ENCODE measurements at regions not wholly inside any gene's neighbourhood (a gene's known extent, or its start where the extent isn't known, plus 50 kb on each side); places are given as distances from the start of the nearest gene placed in this dataset.

GRCh38 chr5:4734348-4734747, 405.8 kb upstream of the ADAMTS16 start:
- TF ChIP-seq, protein P1, sequence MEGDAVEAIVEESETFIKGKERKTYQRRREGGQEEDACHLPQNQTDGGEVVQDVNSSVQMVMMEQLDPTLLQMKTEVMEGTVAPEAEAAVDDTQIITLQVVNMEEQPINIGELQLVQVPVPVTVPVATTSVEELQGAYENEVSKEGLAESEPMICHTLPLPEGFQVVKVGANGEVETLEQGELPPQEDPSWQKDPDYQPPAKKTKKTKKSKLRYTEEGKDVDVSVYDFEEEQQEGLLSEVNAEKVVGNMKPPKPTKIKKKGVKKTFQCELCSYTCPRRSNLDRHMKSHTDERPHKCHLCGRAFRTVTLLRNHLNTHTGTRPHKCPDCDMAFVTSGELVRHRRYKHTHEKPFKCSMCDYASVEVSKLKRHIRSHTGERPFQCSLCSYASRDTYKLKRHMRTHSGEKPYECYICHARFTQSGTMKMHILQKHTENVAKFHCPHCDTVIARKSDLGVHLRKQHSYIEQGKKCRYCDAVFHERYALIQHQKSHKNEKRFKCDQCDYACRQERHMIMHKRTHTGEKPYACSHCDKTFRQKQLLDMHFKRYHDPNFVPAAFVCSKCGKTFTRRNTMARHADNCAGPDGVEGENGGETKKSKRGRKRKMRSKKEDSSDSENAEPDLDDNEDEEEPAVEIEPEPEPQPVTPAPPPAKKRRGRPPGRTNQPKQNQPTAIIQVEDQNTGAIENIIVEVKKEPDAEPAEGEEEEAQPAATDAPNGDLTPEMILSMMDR (conservative IDR thresholded peaks at IDR 0.05) = no peak
- no peaks in the 10 kb centered on the region for H3K23me2 ChIP-seq (ENCODE audit: insufficient read length, low read depth, low read length, poor library complexity, severe bottlenecking)
- WGBS (ENCODE audit: extremely low coverage, insufficient read length, low lambda C conversion rate) = no CpG with 5 or more reads among the region's 2 CpGs
- no peaks in the 10 kb centered on the region; the same call in 1 of the 2 replicates for H3K27me3 Mint-ChIP-seq (ENCODE audit: low read depth)
- no peak overlapping the region for H3K27ac ChIP-seq (ENCODE audit: insufficient read length, low read depth, low read length)
- H3K27me3 ChIP-seq (ENCODE audit: insufficient read depth, low read length) = no peaks in the 10 kb centered on the region
- no peak overlapping the region for H4K8ac ChIP-seq (replicated peaks; ENCODE audit: insufficient read length, low read depth, low read length)
- no peak overlapping the region for H2BK120ac ChIP-seq (ENCODE audit: low read depth, low read length, poor library complexity, severe bottlenecking)
- H3K9me3 Mint-ChIP-seq = no peaks in the 10 kb centered on the region
- no peak overlapping the region for H3K4ac ChIP-seq (ENCODE audit: low read depth, low read length)
- no peaks in the 10 kb centered on the region for H4K20me1 ChIP-seq (ENCODE audit: control insufficient read depth, insufficient read depth, insufficient read length)
- H4K91ac ChIP-seq (ENCODE audit: insufficient read length, low read depth, low read length) = no peak overlapping the region
- H2AFZ ChIP-seq (ENCODE audit: low read length) = no peak overlapping the region
- no peak overlapping the region for H2BK15ac ChIP-seq (ENCODE audit: low read depth, low read length)
- H3K9ac ChIP-seq (ENCODE audit: extremely low read depth, insufficient read length, low read length) = no peak overlapping the region
- no peak overlapping the region for H3K4me2 ChIP-seq (ENCODE audit: insufficient read depth, insufficient read length, low read length)
- no peaks in the 10 kb centered on the region for H3K79me2 ChIP-seq (ENCODE audit: insufficient read depth, low read length)
- no peak overlapping the region for H2BK20ac ChIP-seq (ENCODE audit: low read depth, low read length, poor library complexity, severe bottlenecking)
- H3K4me1 Mint-ChIP-seq = 0 out of 4 replicates have a peak, but pooled peaks cover 0 to 2% of the 10 kb centered on the region in 2 experiments
- H3K27ac Mint-ChIP-seq = no peak overlapping the region
- no peak overlapping the region for H3K14ac ChIP-seq (ENCODE audit: insufficient read depth, low read length)
- no peaks in the 10 kb centered on the region for H3K4me1 ChIP-seq (ENCODE audit: insufficient read depth, low read length)
- DNase-seq = no peak
- no peak overlapping the region for H4K5ac ChIP-seq (ENCODE audit: insufficient read length, low read depth, low read length)
- no peaks in the 10 kb centered on the region for H3K79me1 ChIP-seq (ENCODE audit: insufficient read depth, low read depth, low read length, poor library complexity, severe bottlenecking)
- H3K9me3 ChIP-seq (ENCODE audit: control insufficient read depth, low read depth, low read length) = no peaks in the 10 kb centered on the region
- H2AK5ac ChIP-seq (ENCODE audit: insufficient read length, low read length) = no peak overlapping the region
- no peak overlapping the region for H2BK5ac ChIP-seq (ENCODE audit: insufficient read length, low read length)
- H3K56ac ChIP-seq (ENCODE audit: insufficient read length, low read depth, low read length) = no peak overlapping the region
- no peaks in the 10 kb centered on the region for H3K36me3 Mint-ChIP-seq (ENCODE audit: insufficient read depth in 1 of 3, low read depth in 3 of 3)
- H3K4me3 Mint-ChIP-seq = no peak overlapping the region
- no peak overlapping the region for H2BK12ac ChIP-seq (ENCODE audit: insufficient read length, low read depth, low read length)
- no peak overlapping the region for H3K18ac ChIP-seq (ENCODE audit: insufficient read length, low read depth, low read length)
- no peak overlapping the region for H3K23ac ChIP-seq (ENCODE audit: insufficient read length, low read depth, low read length)
- no peak overlapping the region for H3T11ph ChIP-seq (ENCODE audit: low read length)

All from H9 (cell line).